Smooth muscle cell (in vitro differentiated cells): ENCODE measurements at regions not wholly inside any gene's neighbourhood (a gene's known extent, or its start where the extent isn't known, plus 50 kb on each side); places are given as distances from the start of the nearest gene placed in this dataset.

Source experiments
- DNase-seq: peaks from one replicate; lab custom pipeline; 2025; ENCODE audit not compliant: unreplicated experiment; lab: John Stamatoyannopoulos, UW
- H2AFZ ChIP-seq: fragments of 200-600 bp; sonication (generic); 2 replicates; pipeline ENCODE4 v1.6.0; 2016; ENCODE audit warnings: antibody characterized with exemption, low read depth, mild to moderate bottlenecking
- H3F3A ChIP-seq: fragments of 200-600 bp; sonication (generic); 2 replicates; pipeline ENCODE4 v1.6.0; 2017; ENCODE audit warnings: antibody characterized with exemption, low read depth
- H3K27ac ChIP-seq: fragments of 200-600 bp; sonication (generic); 2 replicates; pipeline ENCODE4 v1.5.1; 2016; ENCODE audit warnings: low read depth, mild to moderate bottlenecking
- H3K27me3 ChIP-seq: fragments of 200-600 bp; sonication (generic); 2 replicates; pipeline ENCODE4 v1.6.1; 2016; ENCODE audit warnings: low read depth, mild to moderate bottlenecking
- H3K36me3 ChIP-seq: fragments of 200-600 bp; sonication (generic); 2 replicates; pipeline ENCODE4 v1.5.1; 2016; ENCODE audit warnings: low read depth
- H3K4me1 ChIP-seq: fragments of 200-600 bp; sonication (generic); 2 replicates; pipeline ENCODE4 v1.5.1; 2016; ENCODE audit warnings: low read depth
- H3K4me2 ChIP-seq: fragments of 200-600 bp; sonication (generic); 2 replicates; pipeline ENCODE4 v1.6.0; 2016; ENCODE audit warnings: mild to moderate bottlenecking
- H3K4me3 ChIP-seq: fragments of 200-600 bp; sonication (generic); 2 replicates; pipeline ENCODE4 v1.5.1; 2016; ENCODE audit warnings: mild to moderate bottlenecking
- H3K79me2 ChIP-seq: fragments of 200-600 bp; sonication (generic); 2 replicates; pipeline ENCODE4 v1.6.0; 2016; ENCODE audit warnings: low read depth, mild to moderate bottlenecking
- H3K9ac ChIP-seq: fragments of 200-600 bp; sonication (generic); 2 replicates; pipeline ENCODE4 v1.6.0; 2016; ENCODE audit warnings: low read depth
- H3K9me3 ChIP-seq: fragments of 200-600 bp; sonication (generic); replicated peaks from 2 replicates; pipeline ENCODE4 v1.5.1; 2016; ENCODE audit warnings: low read depth
- H4K20me1 ChIP-seq: fragments of 200-600 bp; sonication (generic); 2 replicates; pipeline ENCODE4 v1.6.0; 2016; ENCODE audit warnings: low read depth
- CTCF ChIP-seq: fragments of 200-600 bp; sonication (generic); IDR thresholded peaks from 2 replicates; pipeline ENCODE4 v1.5.1; 2017; ENCODE audit warnings: borderline replicate concordance, mild to moderate bottlenecking, antibody characterized with exemption; ENCODE audit not compliant: insufficient read depth, poor library complexity, severe bottlenecking
- WGBS: methylation state at CpG from one replicate; pipeline ENCODE4 v1.1.7; 2016; ENCODE audit warnings: low lambda C conversion rate; 5-methylcytosine and 5-hydroxymethylcytosine counted together

DNA sequence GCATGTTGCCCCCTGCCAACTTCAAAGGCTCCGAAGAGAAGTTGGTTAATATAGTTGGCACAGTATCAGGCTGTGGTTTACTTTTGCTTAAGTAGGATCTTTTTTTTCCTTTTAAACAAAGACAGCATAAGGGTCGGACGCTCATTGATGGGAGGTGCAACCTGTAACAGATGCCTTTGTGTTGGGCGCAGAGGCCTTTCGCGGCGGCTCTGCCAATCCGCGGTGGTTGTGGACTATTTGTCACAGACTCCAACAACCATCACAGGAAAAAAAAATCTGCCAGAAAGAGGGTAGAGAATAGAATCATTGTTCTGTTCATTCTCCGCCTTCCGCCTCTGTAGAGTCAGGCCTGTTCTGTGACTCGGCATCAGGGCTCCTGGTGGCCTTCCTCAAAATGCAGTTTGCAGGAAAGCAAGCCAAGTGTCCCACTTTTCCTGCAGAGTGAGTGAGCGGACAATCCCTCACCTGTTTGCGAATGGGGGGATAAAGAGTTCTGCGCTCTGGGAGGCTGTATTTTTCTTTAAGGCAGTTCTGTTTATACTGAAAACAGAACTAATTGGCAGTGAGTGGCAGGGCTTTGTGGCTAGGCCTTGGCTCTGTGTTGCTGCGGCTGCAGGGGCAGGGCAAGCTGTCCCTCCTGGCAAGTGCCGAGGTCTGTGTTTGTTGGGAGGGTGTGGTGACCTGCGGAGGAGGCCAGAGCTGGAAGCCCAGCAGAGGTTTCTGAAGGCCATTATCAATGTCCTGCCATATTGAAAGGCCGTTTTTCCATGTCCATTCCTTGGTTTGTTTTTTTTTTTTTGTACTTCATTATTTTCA, 83.0 kb upstream of the PIWIL1 start:
- H3K9ac ChIP-seq, result no peak overlapping the region
- no peak overlapping the region for H3K4me2 ChIP-seq
- no peaks in the 10 kb centered on the region for H3F3A ChIP-seq
- H3K4me1 ChIP-seq, result no peaks in the 10 kb centered on the region
- H3K79me2 ChIP-seq, result no peaks in the 10 kb centered on the region
- H2AFZ ChIP-seq, result no peak overlapping the region
- WGBS, result 86% methylated on average over 19 of the region's 19 CpGs
- no peak for TF ChIP-seq CTCF
- DNase-seq, result no peak
- H3K36me3 ChIP-seq, result no peaks in the 10 kb centered on the region
- no peak overlapping the region for H3K27ac ChIP-seq
- H3K27me3 ChIP-seq, result no peaks in the 10 kb centered on the region
- H4K20me1 ChIP-seq, result no peaks in the 10 kb centered on the region
- H3K4me3 ChIP-seq, result no peak overlapping the region
- no peaks in the 10 kb centered on the region for H3K9me3 ChIP-seq

DNA sequence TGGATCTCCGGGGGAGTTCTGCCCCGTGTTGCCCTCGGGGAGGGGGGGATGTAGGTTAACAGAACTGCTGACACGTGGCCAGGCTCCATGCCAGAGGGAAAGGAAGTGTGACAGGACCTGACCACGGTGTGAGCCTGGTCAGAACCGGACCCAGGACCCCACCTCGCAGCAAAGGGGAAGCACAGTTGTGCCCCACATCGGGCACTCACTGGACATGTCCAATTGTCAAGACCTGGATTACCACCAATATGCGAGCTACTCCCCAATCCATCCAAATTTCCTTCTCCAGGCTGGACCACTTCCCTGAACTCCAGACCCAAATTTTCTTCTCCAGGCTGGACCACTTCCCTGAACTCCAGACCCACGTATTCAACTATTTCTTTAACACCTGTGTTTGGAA, 78.8 kb upstream of the PIWIL1 start:
- 81% methylated on average over 10 of the region's 10 CpGs for WGBS

DNA sequence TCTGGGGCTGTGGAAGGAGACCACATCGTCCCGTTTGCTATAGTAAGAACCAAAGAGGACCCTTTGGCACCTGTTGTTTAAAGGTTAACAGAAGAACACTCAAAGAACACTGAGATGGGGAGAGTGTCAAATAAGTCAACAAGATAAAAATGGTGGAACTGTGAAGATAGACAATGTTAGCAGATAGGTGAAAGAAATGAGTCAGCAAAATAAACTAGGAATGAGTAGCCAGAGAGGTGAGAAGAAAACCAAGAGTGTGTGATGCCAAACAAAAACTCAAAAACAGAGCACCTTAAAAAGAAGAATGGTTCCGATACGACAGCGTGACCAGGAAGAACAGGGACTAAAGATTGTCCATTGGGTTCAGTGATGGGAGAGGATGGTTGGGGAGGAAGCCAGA, 74.7 kb upstream of the PIWIL1 start:
- H3K9ac ChIP-seq, result no peak overlapping the region
- no peak for TF ChIP-seq CTCF
- H3K4me3 ChIP-seq, result no peak overlapping the region
- H3F3A ChIP-seq, result no peaks in the 10 kb centered on the region
- no peak overlapping the region for H2AFZ ChIP-seq
- H3K27me3 ChIP-seq, result no peaks in the 10 kb centered on the region
- H4K20me1 ChIP-seq, result no peaks in the 10 kb centered on the region
- H3K4me1 ChIP-seq, result no peaks in the 10 kb centered on the region
- H3K9me3 ChIP-seq, result no peaks in the 10 kb centered on the region
- H3K79me2 ChIP-seq, result no peaks in the 10 kb centered on the region
- WGBS, result 89% methylated on average over 5 of the region's 5 CpGs
- H3K4me2 ChIP-seq, result no peak overlapping the region
- DNase-seq, result no peak
- H3K27ac ChIP-seq, result no peak overlapping the region
- H3K36me3 ChIP-seq, result no peaks in the 10 kb centered on the region

More for the DNA sequence above, 78.8 kb upstream of the PIWIL1 start:
- Histone ChIP-seq H3K4me1 (no peaks in the 10 kb centered on the region), H3K4me2 (no peak overlapping the region), H3K27ac (no peak overlapping the region), H3F3A (no peaks in the 10 kb centered on the region), H3K36me3 (no peaks in the 10 kb centered on the region), H3K9ac (no peak overlapping the region), H3K27me3 (no peaks in the 10 kb centered on the region), H4K20me1 (no peaks in the 10 kb centered on the region), H3K9me3 (no peaks in the 10 kb centered on the region), H3K4me3 (no peak overlapping the region), H3K79me2 (no peaks in the 10 kb centered on the region), H2AFZ (no peak overlapping the region)
- no peak for DNase-seq
- TF ChIP-seq CTCF, result no peak

- Histone ChIP-seq H3F3A (no peaks in the 10 kb centered on the region), H3K36me3 (no peaks in the 10 kb centered on the region), H3K27me3 (peaks cover under 1% of the 10 kb centered on the region), H3K9me3 (no peaks in the 10 kb centered on the region), H4K20me1 (no peaks in the 10 kb centered on the region), H2AFZ (no peak overlapping the region), H3K4me2 (no peak overlapping the region), H3K79me2 (no peaks in the 10 kb centered on the region), H3K4me3 (no peak overlapping the region), H3K27ac (no peak overlapping the region), H3K9ac (no peak overlapping the region), H3K4me1 (no peaks in the 10 kb centered on the region)
- no peak for DNase-seq
- WGBS, result 94% methylated on average over 7 of the region's 7 CpGs
- no peak for TF ChIP-seq CTCF
These were observed 73.7 kb upstream of the PIWIL1 start for GRCh38 chr12:130263996-130264395.
